MV-4-11 (cell line): ENCODE measurements at regions not wholly inside any gene's neighbourhood (a gene's known extent, or its start where the extent isn't known, plus 50 kb on each side); places are given as distances from the start of the nearest gene placed in this dataset.

Source experiments
- DNase-seq: peaks from one replicate; lab custom pipeline; 2025; lab: John Stamatoyannopoulos, UW

DNA sequence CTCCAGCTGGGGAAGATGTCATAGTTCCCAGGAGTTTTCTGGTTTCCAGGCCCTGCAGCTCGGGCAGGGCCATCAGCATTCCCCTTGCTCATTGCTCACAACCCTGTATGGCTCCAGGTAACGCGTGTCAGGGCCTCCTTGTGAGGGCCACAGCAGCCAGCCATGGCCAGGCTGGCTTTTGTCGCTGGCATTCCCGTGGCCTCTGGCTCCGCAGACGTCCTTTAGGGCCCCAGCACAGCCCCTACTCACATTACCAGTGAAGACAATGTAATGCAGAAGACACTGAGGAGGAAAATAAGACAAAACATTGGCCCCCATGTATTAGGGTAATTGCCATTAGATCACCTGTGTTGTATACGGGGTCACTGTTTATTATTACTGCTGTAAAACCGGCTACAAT lies 1799.0 kb downstream of the TP53TG3F start:
- DNase-seq: no peak

DNA sequence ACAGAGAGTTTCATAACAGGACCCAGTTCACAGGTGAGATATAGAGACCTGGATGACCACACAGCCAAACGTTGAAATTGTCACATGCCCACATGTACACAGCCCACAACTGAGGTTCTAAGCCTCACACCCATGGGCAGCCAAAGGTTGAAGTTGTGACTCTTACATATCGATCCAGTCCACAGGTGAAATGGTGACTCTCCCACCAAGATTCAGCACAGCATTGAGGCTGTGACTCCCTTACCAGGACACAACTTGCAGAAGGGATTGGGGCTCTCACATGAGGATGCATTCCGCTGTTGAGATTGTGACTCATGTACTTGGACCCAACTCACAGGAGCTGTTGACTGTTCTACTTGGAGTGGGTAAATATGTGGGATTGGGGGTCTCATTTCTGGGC lies 1836.4 kb downstream of the TP53TG3F start:
- DNase-seq: no peak

DNA sequence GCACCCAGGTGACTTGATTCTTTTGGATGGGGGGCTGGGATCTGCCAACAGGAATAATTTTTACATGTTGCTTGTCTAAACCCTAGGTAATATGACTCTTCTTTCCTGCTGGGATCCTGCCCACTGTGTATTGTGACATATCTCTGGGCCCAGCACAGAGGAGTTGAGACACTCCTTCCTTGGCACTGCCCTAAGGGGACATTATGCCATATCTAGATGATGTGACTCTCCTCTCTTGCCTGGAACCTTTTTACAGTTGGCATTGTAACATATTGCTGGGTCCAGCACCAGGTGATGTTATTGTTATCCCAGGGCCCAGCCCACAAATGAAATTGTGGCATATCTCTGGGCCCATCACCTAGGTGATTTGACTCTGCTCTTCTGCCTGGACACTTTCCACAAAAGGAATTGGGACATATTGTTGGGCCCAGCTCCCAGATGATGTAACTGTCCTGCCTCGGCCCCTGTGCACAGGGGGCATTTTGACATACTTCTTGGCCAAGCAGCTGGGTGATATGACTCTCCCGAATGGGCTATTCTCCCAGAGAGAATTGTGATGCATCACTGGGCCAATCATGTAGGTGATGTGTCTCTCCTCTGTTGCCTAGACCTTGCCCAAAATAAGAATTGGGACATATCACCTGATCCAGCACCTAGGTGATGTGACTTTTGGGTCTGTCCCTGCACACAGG lies 1837.7 kb downstream of the TP53TG3F start:
- no peak for DNase-seq

DNA sequence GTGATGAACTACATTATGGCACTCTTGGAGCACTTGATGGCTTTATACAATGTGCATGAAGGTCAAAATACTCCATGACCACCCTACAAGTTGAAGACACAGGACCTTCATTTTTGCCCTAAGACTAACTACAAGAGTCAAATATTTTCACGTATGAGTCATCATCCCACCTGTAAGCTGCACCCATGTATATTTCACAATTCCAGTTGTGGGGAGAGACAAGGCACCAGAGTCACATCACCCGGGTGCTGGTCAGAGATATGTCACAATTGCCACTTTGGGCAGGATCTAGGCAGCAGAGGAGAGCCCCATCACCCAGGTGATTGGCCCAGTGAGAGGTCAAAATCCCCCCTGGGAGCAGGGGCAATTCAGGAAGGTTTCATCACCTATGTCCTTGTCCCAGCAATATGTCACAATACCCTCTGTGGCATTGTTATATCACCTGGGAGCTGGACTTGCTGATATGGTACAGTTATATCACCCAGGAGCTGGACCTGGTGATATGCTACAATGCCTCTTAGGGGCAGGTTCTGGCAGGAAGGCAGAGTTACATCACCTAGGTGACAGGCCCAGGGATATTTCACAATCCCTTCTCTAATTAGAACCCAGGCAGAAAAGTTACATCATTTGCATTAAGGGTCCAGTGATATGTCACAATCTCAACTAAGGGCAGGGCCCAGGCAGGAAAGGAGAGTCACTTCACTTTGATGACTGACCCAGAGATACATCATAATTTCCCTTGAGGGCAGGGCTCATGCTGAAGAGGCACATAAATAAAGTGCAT lies 1839.2 kb downstream of the TP53TG3F start:
- no peak for DNase-seq

DNA sequence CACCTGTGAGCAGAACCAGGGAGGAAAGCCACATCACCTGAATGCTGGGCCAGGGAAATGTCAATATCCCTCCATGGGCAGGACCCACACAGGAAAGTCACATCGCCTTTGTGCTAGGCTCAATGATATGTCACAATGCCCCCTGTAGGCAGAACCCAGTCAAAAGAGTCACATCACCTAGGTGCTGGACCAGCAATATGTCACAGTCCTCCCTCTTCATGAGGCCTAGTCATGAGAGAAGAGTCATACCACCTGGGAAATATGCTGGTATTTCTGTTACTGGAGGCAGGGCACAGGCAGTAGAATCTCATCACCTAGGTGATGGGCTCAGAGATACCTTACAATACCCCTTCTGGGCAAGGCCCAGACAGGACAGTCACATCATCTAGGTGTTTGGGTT lies 1843.4 kb downstream of the TP53TG3F start:
- DNase-seq: no peak

DNA sequence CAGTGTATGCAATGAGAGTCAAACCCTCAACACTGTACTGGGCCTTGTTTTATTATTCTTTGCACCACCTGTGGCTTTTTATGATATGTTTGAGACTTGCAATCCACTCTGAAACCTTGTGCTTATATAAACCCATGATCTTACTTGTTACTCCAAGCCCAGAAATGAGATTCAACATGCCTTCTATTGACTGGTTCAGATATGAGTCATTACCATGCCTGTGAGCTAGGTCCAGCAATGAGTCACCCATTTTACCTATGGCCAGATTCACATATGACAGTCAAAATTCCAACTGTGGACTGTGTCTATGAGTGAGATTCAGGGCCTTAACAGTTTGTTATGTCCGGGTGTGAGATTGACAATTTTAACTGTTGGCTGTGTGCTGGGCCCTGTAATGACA lies 1846.1 kb downstream of the TP53TG3F start:
- no peak for DNase-seq

DNA sequence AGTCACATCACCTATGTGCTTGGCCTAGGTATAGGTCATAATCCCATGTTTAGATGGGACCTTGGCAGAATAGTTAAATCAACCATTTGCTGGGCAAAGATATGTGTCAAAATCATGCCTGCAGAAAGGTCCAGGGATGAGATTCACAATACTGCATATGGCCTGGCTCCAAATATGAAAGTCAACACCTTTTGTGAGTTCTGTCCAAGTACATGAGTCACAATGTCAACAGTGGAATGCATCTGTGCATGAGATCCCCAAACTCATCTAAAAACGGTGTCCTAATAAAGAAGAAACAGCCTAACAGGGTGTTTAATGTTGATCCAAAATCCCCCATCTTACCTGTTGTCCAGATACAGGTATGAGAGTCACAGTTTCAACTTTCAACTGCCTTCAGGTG lies 1847.5 kb downstream of the TP53TG3F start:
- no peak for DNase-seq

DNA sequence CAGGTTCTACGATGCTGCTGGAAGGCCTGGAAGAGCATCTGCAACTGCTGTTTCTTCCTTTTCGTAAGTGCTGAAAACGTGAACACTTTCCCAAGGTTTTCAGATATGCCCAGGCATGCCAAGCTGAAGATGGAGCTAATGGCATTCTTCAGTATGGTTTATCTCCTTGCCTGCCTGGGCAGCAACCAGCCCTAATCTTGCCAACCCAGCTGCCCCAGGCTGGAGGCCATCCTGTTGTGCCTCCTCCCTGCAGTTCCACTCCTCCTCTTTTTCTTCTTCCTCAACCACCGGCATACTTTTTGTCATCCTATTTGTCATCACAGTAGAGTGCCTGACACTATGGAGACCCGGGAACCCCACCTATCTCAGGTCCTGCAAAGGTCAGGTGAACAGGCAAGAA lies 1849.3 kb downstream of the TP53TG3F start:
- DNase-seq: no peak

DNA sequence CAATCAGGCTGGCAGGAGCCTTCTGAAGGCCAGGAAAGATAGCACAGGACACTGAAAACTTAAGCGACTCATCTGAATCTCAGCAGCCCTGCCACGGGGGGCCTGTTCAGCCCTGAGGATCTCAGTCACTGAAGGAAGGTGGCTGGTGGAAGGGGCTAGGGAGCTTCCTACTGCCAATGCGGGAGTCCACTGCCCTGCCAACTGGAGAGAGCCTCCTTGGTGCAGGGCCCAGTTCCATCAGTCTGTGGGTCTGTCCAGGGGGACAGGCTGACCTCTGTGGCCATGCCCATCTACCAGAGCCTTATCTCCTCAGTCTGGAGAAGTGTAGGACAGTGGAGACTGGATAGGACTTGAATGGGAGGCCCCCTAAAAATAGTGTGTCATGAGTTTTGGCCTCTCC lies 1851.6 kb downstream of the TP53TG3F start:
- no peak for DNase-seq

DNA sequence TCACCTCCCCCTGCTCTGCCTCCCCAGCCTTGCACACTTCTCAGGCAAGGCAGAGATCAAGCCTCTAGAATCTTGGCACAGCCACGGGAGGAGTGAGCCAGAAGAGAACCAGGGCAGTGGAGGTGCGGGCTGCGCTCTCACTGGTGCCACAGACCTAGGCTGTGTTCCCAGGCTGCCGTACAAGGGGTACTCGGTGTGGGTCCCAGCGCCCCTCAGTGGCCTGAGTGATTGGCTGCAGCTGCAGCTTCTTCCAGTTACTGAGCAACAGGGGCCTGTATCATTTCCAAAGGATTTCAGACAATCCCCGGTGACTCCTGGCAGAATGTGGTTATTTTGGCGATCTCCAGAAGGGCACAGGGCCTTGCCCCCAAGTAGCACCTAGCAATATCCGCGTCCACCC lies 1852.1 kb downstream of the TP53TG3F start:
- DNase-seq: no peak

DNA sequence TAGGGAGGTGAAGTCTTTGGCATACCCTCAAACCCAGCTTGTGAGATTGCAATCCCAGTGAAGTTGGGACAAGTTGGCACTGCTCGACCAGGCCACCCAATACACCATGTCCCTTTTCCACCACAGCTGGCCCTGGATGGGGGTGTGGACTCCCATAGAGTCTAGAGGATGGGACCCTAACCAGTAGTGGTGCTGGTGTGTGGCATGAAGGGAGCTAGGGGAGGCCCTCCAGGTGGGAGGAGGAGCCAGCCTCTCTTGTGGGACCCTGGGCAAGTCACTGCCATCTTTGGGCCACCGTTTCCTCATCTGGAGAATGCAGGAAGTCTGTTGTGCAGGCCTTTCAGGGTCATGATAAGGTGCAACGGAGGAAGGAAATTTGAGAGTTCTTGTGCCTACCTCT lies 1854.9 kb downstream of the TP53TG3F start:
- DNase-seq: no peak

DNA sequence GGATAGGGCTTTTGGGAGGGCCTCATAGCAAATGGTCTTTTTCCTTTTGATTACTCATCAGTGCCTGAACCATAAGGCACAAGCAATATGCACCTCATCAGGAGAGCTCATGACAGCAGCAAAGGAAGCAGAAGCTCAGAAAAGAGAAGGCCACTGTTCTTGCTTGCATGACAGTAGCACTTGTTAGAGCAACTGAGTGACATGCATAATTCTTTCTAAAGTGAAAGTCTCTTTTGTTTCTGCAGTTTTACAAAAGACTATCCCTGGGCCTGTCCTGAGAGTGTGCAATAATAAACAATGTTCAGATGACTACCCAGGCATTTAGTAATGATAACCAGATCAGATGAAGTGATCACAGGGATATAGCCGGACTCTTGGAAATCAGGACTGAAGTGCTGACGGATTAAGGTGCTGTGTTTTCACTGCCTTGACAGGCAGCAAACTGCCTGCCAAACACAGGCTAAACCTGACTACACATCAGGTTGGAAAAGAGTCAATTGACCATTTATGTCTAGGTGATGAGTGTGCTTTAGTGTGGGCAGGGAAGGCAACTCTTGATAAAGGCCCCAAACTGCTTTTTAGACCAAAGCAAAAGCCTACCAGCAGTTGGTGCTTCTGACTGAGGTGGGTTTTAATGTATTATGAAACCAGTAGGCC lies 1860.3 kb downstream of the TP53TG3F start:
- DNase-seq: no peak

DNA sequence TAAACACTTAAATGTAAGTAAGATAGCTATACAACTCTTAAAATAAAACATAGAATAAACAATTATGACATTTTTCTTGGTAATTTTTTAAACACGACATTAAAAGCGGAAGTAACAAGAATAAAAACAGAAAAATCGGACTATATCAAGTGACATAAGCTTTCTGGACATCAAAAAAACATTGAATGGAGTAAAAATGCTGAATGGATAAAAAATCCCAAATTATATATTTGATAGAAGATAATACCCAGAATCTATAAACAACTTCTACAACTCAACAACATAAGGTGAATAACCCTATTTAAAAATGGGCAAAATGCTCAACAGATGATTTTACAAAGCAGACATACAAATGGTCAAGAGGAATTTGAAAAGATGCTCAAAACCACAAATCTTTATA lies 1866.5 kb downstream of the TP53TG3F start:
- DNase-seq: no peak

DNA sequence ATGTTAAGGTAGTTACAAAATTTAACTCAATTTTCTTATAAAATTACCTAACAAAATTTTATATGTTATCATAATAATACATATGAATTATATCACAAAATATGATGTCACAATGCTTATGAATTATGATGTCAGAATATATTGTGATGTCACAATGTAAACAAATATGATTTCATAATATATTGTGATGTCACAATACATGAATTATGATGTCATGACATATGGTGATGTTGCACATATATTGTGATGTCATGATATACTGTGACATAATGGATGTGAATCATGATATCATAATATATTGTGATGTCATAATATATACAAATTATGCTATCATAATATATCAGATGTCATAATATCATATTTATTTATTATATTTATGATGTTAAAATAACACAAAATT lies 1879.9 kb downstream of the TP53TG3F start:
- DNase-seq: no peak

DNA sequence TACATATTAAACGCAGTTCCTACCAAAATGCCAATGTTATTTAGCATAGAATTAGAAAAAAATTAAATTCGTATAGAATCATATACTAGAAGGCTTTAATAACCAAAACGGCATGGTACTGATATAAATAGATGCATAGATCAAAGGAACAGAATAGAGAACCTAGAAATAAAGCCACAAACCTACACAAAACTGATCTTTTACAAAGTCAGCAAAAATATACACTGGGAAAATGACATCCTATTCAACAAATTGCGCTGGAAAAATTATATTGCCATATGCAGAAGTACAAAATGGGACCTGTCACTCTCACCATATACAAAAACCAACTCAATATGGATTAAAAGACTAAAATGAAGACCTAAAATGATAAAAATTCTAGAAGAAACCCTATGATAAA lies 1882.6 kb downstream of the TP53TG3F start:
- no peak for DNase-seq

DNA sequence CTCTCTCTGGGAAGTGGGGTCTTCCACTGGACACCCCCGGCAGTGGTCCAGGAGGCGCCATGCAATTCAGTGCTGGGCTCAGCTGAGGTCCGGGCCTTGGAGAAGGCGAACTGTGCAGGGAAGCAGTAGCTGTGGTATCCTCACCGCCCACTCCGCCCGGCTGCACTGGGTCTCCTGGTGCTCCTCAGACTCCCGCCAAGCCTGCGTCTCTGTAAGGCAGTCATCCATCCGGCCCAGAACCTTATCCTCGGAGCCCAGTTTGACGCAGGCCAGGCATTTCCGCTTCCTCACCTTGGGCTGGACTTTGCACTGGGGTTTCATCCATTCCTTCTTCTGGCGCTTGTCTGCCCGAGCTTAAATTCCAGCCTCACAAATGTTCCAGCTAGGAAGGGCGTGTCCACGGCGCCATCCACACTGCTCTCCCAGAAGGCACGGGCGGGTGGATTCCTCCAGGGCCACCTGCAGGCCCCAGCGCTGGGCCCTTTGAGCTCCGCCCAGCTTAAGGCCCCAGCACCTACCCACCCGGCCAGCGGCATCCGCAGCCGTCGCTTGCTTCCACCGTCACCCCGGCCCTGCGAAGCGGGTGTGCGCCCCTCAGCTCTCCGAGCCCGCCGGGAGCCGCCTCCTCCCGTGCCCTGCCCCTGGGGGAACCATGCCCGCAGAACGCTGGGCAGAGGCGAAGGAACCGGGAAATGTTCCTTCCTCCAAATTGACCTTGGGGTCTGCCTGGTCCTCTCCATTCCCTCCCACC lies 1884.8 kb downstream of the TP53TG3F start:
- no peak for DNase-seq

DNA sequence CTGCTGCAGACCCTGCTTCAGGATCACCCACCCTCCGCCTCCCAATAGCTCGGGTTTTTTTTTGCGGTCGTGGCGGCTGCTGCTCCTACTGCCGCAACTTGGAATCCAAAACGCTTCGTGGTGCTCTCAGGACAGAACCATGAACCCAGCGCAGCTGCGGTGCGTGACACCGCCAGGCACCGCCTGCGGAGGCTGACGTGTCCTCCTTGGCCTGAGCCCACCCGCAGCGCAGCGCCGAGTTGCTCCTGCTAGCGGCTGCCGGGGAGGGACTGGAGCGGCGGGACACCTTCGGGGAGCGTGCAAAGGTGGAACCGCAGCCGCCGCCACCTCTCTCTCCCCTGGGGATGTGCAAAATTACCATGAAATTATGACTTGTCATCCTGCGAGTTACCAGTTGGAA lies 1893.0 kb downstream of the TP53TG3F start:
- DNase-seq: no peak

DNA sequence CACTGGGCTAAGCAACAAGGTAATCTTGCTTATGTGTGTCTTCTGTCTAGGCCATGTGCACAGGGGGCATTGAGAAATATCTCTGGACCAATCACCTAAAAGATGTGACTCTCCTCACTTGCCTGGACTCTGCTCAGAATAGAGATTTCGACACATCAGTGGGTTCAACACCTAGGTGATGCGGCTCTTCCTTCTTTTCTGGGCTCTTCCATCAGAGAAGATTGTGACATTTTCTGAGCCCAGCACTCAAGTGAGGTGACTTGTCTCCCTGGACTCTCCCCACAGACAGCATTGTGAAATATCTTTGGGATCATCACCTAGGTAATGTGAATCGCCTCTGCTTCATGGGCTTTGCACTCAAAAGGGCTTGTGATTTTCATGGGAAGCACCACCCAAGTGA lies 1904.1 kb downstream of the TP53TG3F start:
- no peak for DNase-seq

DNA sequence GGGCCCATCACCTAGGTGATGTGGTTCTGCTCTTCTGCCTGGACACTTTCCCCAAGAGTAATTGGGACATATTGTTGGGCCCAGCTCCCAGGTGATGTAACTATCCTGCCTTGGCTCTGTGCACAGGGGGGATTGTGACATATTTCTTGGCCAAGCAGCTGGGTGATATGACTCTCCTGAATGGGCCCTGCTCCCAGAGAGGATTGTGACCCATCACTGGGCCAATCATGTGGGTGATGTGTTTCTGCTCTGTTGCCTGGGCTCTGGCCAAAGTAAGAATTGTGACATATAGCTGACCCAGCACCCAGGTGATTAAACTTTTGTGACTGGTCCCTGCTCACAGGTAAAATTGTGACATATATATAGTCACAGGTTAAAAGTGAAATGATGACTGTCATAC lies 1904.9 kb downstream of the TP53TG3F start:
- no peak for DNase-seq

DNA sequence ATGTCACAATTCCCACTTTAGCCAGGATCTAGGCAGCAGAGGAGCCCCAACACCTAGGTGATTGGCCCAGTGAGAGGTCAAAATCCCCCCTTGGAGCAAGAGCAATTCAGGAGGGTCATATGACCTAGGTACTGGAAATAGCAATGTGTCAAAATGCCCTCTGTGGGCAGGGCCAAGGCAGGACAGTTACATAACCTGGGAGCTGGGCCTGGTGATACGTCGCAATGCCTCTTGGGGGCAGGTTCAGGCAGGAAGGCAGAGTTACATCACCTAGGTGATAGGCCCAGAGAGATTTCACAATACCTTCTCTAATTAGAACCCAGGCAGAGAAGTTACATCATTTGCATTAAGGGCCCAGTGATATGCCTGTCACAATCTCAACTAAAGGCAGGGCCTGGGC lies 1906.3 kb downstream of the TP53TG3F start:
- DNase-seq: no peak

DNA sequence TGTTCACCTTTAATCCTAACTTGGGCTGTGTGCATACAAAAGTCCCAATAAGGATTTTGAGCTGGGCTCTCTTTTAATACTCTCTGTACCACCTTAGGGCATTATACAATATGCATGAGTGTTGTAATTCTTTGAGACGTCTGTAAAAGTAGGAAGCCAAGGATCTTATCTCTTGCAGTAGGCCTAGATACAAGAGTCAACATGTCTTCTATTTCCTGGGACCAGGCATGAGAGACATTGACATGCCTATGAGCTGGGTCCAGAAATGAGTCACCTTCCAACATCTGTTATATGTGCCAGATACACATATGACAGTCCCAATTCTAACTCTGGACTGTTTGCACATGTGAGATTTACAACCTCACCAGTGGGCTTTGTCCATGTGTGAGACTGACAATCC lies 1911.2 kb downstream of the TP53TG3F start:
- DNase-seq: no peak

DNA sequence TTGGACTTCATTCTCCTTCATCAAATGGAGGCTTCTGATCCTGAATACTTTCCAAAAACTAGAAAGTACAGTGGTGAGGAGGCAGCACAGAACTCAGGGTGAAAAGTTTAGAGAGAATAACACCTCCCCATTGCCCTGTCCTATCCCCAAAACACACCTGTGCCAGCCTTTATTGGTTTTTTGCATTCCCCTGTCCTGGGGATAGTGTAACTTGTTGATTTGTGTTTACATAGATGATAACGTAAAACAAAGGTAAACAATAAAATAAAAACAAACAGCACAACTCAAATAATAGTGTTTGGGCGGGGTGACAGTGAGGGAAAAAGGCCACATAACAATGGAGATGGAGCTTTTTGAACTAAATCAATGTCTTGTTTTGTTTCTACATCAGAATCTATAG lies 1917.7 kb downstream of the TP53TG3F start:
- no peak for DNase-seq

DNA sequence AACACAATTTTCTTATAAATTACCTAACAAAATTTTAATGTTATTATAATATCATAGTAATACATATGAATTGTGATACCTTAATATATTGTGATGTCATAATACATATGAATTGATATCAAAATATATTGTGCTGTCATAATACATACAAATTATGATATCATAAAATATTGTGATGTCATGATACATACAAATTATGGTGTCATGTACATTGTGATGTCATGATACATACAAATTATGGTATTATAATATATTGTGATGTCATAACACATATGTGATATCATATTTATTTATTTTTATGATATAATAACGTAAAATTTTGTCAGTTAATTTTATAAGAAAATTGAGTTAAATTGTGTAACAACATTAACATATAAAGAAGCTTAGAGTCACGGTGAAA lies 1927.2 kb downstream of the TP53TG3F start:
- no peak for DNase-seq
